Muscle of arm (tissue), 1 donor: ENCODE measurements at regions not wholly inside any gene's neighbourhood (a gene's known extent, or its start where the extent isn't known, plus 50 kb on each side); places are given as distances from the start of the nearest gene placed in this dataset.

Experiments used
- DNase-seq: peaks from one replicate; pipeline ENCODE4 v3.0.0-alpha.2; 2013

GRCh38 chr2:104406261-104406726 lies 447.6 kb upstream of the POU3F3 start:
- DNase-seq = peak; percentile 67

- no peak for DNase-seq
Measured at GRCh38 chr2:104407641-104408040, 446.3 kb upstream of the POU3F3 start.

DNA sequence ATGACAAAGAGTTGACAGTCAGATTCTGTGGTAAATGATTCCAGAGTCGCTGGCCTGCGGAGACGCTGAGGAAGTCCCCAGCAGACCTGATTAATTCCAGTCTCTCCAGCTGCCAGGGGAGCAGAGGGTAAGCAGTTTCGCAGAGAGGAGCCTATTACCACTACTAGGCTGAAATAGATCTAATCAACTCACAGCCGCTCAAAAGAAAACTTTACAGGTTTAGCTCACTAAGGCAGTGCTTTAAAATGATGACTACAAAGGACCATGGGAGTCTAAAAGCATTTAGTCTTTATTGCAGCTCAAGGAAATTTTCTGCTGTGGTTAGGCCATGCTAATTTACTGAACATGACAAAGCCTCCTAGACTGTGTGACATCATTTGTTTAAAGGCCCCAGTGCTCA lies 445.6 kb upstream of the POU3F3 start:
- DNase-seq = no peak

DNA sequence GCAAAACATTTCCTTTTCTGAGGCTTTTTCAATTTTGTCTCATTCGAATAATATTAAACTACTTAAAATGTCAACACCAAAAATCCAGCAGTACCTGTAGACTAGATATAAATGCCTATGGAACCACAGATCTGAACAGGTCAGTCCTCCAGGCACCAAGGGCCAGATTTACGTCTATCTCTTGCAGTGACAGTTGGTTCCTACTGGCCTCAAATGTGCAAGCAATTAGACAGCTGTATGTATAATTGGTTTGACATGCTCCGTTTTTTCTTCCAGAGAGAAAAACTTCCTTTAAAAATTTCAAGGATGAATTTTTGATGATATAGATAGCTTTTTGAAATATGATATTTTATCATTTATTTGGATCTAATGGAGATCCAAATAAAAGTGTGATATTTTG lies 443.8 kb upstream of the POU3F3 start:
- DNase-seq = no peak

- DNase-seq = peak; percentile 15
Measured at GRCh38 chr2:104412384-104412783, 441.5 kb upstream of the POU3F3 start.

DNA sequence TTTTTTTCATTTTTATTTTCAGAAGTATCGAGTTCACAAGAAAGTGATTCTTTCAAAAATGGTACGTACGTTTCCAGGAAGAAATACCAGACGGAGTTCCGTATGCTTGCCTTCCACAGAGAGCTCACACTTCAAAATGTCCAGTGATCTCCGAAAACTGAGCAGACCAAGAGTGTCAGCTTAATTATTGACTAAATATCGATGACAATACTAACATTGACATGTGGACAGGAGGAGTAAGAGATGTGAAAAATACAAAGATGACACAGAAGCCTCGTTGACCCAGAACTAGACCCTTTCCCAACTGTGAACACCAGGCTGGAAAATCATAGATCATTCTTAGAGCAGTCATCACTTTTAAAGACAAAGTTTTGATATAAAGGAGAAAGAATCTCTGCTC lies 440.0 kb upstream of the POU3F3 start:
- DNase-seq = no peak

DNA sequence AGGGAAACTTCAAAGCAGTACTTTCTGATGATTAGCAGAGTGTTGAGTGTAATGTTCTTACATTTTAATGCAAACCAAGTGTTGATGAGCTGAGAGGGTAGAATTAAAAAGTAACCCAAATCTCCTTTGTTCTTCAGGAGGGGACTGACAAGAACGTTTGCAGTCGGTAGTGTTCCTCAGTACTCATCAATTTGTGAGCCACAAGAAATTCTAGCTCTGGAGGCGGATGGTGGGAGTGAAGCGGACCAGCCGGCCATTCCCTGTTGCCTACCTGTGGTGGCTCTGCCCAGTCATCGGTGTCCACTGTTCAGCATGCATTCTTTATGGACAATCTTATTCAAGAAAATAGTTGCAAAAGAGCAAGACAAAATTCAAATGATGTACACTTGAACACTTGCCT lies 438.6 kb upstream of the POU3F3 start:
- no peak for DNase-seq

DNA sequence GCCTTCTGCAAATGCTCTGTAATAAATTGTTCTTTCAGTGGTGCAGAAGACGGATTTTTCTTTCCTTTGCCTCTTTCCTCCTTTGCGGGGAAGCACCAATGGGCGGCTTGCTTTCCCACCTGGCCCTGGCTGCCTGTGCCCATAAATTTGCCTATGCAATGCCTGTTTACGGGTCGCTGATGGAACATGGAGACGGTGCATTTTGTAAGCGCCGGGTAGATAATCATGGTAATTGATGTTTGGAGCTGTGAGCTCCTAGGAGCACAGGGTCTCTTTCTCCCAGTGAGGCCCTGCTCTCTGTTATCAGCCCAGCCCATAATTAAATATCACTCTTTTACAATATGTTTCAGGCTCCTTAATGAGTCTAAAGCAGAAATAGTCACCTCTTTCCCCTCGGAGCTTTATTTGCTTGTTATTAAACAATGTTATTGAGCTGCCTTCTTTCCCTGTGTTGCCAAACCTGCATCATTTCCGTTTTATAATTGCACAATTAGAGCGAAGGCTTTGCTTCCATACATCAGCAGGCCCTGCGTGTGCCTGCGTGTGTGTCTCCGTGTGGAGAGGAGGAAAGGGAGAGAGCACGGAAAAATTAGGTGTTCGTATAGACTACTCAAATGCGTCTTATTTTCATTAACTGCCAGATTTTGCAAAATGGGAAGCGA lies 437.4 kb upstream of the POU3F3 start:
- DNase-seq = no peak

DNA sequence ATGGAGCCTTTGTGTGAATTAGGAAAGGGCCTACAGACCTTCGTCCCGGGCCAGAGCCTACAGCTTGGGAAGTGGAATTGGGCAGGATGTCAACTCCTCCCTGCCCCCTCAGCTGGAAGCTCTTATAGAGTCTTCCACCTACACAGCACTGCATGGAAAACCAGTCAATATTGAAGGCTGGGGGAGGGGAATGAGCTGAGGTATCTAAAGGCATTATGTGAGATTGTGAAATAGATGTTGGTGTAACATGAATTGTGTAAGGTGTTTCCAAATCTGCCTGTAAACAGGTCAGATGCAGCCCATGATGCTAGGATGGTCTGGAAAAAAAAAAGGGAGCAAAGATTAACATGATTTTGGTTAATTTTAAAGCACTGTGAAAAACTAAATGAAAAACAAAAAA lies 433.5 kb upstream of the POU3F3 start:
- DNase-seq = no peak

- DNase-seq = no peak
Measured at GRCh38 chr2:104420953-104421352, 433.0 kb upstream of the POU3F3 start.

GRCh38 chr2:104425850-104426595 lies 427.9 kb upstream of the POU3F3 start:
- no peak for DNase-seq

DNA sequence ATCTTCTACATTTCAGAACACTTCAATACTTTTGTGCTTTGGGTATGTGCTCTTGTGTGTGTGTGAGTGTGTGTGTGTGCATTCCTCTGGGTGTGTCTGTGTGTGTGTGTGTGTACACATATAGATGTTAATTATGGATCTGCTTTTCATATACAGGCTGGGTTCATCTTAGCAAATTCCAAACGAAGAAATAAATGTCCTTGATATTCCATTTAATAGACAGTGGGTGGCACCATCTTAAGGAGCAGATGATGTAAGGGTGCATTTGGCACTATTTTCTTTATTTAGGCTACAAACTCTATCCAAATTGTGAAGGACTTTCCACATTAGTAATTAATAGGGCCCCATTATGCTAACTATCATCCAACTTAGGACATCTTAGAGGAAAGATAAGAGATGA lies 425.8 kb upstream of the POU3F3 start:
- no peak for DNase-seq

GRCh38 chr2:104429639-104430358 lies 424.1 kb upstream of the POU3F3 start:
- DNase-seq = no peak

GRCh38 chr2:104430359-104430740 lies 423.6 kb upstream of the POU3F3 start:
- DNase-seq = no peak

DNA sequence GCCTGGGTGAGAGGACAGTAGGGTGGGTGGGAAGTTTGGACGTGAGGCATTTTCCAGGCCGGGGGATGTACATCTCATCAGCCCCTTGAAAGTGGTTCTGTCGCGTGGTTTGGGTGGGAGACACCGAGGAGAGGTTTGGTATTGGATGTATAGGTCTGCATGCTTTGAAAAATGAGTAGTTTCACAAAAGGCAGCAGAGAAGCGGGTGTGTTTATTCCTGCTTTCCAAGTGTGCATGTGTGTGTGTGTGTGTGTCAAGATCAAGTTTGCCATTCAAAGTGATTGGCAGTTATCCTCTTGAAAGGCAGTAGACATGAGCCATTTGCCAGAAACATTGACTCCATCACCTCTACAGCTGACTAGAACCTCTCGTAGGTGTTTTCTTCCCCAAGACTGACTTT lies 423.1 kb upstream of the POU3F3 start:
- DNase-seq = no peak

DNA sequence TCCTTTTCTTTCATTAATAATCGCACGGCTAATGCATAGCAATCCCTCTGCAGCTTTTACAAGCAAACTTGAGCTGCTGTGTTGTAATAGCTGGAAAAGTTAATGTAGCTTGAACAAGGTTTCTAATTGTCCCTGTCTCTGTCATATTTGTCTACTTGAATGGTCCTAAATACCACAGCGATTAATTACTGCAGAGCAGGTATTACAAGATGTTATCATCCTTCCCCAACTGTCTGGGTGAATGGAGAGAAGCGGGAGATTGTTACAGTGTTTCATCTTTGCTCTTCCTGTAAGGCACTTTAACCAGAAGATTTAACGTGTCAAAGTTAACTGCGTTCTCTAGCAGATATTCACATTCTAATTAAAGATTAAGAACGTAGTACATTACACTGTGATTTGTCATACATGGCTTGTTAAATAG lies 422.2 kb upstream of the POU3F3 start:
- DNase-seq = no peak

DNA sequence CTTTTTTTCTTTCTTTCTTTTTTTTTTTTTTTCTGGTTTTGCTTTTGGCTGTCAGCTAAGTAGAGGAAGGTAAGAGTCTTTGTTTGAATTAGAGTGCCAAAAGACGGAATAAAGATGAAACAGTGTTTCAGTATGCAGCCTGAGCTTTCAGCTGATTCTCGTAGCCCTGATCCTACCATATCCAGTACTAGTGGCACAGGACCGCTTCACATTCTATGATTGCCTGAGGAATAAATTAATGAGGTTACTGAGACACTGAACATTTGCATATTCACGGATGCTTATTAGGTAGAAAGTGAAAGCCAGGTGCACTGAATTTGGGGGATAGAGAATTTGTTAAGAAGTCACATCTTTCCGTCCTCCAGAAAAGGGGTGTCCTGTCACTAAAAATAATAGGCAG lies 421.5 kb upstream of the POU3F3 start:
- DNase-seq = no peak

DNA sequence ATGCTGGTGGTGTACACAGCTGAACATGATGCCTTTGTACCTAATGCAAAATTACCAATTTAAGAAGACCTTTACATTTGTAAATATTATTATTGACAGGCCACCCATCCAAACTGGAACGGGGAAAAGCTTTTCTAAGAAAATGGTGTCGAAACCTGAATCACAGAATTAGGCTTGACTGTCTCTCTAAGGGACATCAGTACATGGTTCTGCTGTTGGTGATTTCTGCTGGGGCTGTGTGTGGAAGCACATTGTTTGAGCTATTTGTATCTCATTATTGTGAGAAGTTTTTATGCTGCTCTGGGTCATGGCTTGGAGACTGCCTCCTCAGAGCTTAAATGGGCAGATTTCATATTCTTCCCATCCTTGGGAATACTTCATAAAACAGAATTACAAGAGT lies 420.9 kb upstream of the POU3F3 start:
- no peak for DNase-seq

GRCh38 chr2:104433657-104434056 lies 420.3 kb upstream of the POU3F3 start:
- no peak for DNase-seq

GRCh38 chr2:104434318-104434792 lies 419.6 kb upstream of the POU3F3 start:
- peak; percentile 9 for DNase-seq

- no peak for DNase-seq
Measured at GRCh38 chr2:104434966-104435365, 418.9 kb upstream of the POU3F3 start.

- DNase-seq = no peak
Measured at GRCh38 chr2:104438481-104438880, 415.4 kb upstream of the POU3F3 start.

- no peak for DNase-seq
Measured at GRCh38 chr2:104443145-104443544, 410.8 kb upstream of the POU3F3 start.
